Stimulated activated naive CD8-positive, alpha-beta T cell treated with anti-CD3 and anti-CD28 coated beads, Interleukin-15, Interleukin-2, amounts not matched to agents 100 U/mL and 50 U/mL, for 24 hours (primary cell): ENCODE measurements at regions not wholly inside any gene's neighbourhood (a gene's known extent, or its start where the extent isn't known, plus 50 kb on each side); places are given as distances from the start of the nearest gene placed in this dataset.
"Not testable (repeated sequence)": the region's sequence is repeated elsewhere in the genome, so short reads cannot be mapped to it uniquely, and the experiment has no call there.

Source experiments
- ATAC-seq: fragments of 150-1000 bp; cut with Tn5 transposase; one replicate; pipeline ENCODE4 v1.10.0; 2021
- DNase-seq: peaks from one replicate; pipeline ENCODE4 v3.0.0; 2021

- DNase-seq, ATAC-seq: not testable (repeated sequence)
Observed at GRCh38 chr5:176018598-176018997, 50.5 kb upstream of the THOC3 start.

- not testable (repeated sequence) for DNase-seq, ATAC-seq
Observed at GRCh38 chr5:176020852-176021251, 52.7 kb upstream of the THOC3 start.

- DNase-seq, ATAC-seq: not testable (repeated sequence)
Observed at GRCh38 chr5:176023535-176023934, 55.4 kb upstream of the THOC3 start.

- not testable (repeated sequence) for ATAC-seq
Observed at GRCh38 chr5:176029445-176029844, 61.3 kb upstream of the THOC3 start.

GRCh38 chr5:176030361-176031117 is 62.4 kb upstream of the THOC3 start:
- not testable (repeated sequence) for DNase-seq
- ATAC-seq: peak; percentile 63

More at GRCh38 chr5:176029445-176029844, 61.3 kb upstream of the THOC3 start:
- not testable (repeated sequence) for DNase-seq

- DNase-seq: not testable (repeated sequence)
- peak; percentile 36 for ATAC-seq
Observed at GRCh38 chr5:176031118-176031510, 63.0 kb upstream of the THOC3 start.

GRCh38 chr5:176033186-176033585 is 65.1 kb upstream of the THOC3 start:
- DNase-seq, ATAC-seq: not testable (repeated sequence)

GRCh38 chr5:176034407-176035200 is 66.5 kb upstream of the THOC3 start:
- DNase-seq: not testable (repeated sequence)
- peak; percentile 37 for ATAC-seq

GRCh38 chr5:176035201-176035530 is 67.1 kb upstream of the THOC3 start:
- not testable (repeated sequence) for ATAC-seq, DNase-seq

- not testable (repeated sequence) for DNase-seq
- peak; percentile 12 for ATAC-seq
Observed at GRCh38 chr5:176035816-176036308, 67.7 kb upstream of the THOC3 start.

- ATAC-seq, DNase-seq: not testable (repeated sequence)
Observed at GRCh38 chr5:176036391-176036790, 68.3 kb upstream of the THOC3 start.

- DNase-seq: not testable (repeated sequence)
Observed at GRCh38 chr5:176037190-176037589, 69.1 kb upstream of the THOC3 start.

GRCh38 chr5:176040105-176040801 is 72.1 kb upstream of the THOC3 start:
- DNase-seq, ATAC-seq: not testable (repeated sequence)

More at GRCh38 chr5:176037190-176037589, 69.1 kb upstream of the THOC3 start:
- not testable (repeated sequence) for ATAC-seq

- DNase-seq, ATAC-seq: not testable (repeated sequence)
Observed at GRCh38 chr5:176041248-176041994, 73.3 kb upstream of the THOC3 start.

GRCh38 chr5:176042020-176042658 is 74.0 kb upstream of the THOC3 start:
- DNase-seq: not testable (repeated sequence)
- ATAC-seq: peak; percentile 85

GRCh38 chr5:176043252-176043829 is 75.2 kb upstream of the THOC3 start:
- ATAC-seq, DNase-seq: not testable (repeated sequence)

- not testable (repeated sequence) for ATAC-seq, DNase-seq
Observed at GRCh38 chr5:176043986-176044385, 75.9 kb upstream of the THOC3 start.

- ATAC-seq, DNase-seq: not testable (repeated sequence)
Observed at GRCh38 chr5:176044431-176044830, 76.3 kb upstream of the THOC3 start.

GRCh38 chr5:176045442-176045841 is 77.3 kb upstream of the THOC3 start:
- ATAC-seq: not testable (repeated sequence)

GRCh38 chr5:176048671-176049070 is 80.6 kb upstream of the THOC3 start:
- not testable (repeated sequence) for ATAC-seq, DNase-seq

More at GRCh38 chr5:176045442-176045841, 77.3 kb upstream of the THOC3 start:
- peak; percentile 22 for DNase-seq
